HG03521 (cell line): ENCODE measurements at regions not wholly inside any gene's neighbourhood (a gene's known extent, or its start where the extent isn't known, plus 50 kb on each side); places are given as distances from the start of the nearest gene placed in this dataset.

Experiments used
- ATAC-seq: cut with Tn5 transposase; IDR thresholded peaks from one replicate; pipeline ENCODE4 v1.9.1; 2021; ENCODE audit warnings: mild to moderate bottlenecking, moderate library complexity; ENCODE audit not compliant: unreplicated experiment

GRCh38 chr18:61989138-61989537 lies 96.3 kb upstream of the RNF152 start:
- no peak for ATAC-seq

DNA sequence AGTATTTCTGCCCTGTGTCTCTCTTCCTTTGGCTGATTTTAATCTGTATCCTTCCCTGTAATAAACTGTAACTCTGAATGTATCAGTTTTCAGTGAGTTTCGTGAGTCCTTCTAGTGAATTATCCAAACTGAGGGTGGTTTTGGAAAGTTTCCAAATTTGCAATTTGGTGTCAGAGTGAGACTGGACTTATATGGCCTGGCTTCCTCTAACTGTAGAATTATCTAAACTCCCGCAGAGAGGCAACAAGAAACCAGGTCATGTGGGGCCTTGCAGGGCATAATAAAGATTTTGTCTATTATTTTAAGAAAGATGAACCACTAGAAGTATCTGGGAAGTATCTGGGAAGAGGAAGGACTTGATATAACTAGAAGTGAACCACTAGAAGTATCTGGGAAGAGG lies 95.3 kb upstream of the RNF152 start:
- ATAC-seq, result no peak

GRCh38 chr18:61985681-61986080 lies 92.9 kb upstream of the RNF152 start:
- ATAC-seq, result no peak

DNA sequence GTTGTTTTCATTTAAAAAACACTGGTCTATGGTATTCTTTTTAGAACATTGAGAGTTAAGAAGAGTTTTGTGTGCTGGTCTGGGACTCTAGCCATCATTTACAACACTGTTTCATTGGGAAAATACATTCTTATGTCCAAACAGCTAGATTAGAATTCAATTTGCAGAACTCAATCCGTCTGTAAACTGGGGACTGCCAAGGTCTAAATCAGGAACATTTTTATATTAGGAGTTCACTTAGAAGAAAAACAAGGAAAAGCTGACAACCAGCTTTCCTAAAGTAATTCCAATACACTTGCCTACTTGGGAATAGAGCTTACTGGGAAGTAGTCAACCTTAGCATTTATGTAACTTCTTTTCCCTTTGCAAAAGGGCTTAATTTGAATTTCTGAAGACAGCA lies 91.5 kb upstream of the RNF152 start:
- ATAC-seq, result no peak

- ATAC-seq, result no peak
Observed at GRCh38 chr18:61982475-61982874, 89.7 kb upstream of the RNF152 start.

GRCh38 chr18:61980355-61980754 lies 87.5 kb upstream of the RNF152 start:
- ATAC-seq, result no peak

DNA sequence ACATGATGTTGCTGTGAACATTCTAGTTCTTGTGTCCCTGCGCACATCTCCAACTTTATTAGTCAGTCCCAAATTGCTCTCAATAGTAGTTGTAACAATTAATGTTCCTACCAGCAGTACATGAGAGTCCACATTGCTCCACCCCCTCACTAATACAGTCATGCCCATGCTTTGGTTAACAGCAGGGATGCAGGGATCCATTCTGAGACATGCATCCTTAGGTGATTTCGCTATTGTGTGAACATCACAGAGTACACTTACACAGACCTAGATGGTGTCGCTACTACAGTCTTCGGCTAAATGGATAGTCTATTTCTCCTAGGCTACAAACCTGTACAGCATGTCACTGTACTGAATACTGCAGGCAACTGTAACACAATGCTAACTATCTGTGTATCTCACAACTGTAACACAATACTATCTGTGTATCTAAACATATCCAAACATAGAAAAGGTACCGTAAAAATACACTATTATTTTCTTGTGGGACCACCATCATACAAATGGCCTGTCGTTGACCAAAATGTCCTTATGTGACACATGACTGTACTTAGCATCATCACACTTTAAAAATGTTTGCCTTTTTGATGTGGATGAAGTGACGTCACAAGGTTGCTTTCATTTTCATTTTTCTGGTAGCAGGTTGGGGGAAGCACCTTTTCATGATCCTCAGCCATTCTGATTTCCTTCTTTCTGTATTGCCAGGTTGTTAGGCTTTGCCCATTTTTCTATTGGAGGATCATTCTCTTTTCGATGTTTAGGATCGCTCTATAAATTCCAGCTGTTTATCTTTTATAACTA lies 82.9 kb upstream of the RNF152 start:
- peak; percentile 43 for ATAC-seq

GRCh38 chr18:61973273-61974115 lies 80.7 kb upstream of the RNF152 start:
- no peak for ATAC-seq

DNA sequence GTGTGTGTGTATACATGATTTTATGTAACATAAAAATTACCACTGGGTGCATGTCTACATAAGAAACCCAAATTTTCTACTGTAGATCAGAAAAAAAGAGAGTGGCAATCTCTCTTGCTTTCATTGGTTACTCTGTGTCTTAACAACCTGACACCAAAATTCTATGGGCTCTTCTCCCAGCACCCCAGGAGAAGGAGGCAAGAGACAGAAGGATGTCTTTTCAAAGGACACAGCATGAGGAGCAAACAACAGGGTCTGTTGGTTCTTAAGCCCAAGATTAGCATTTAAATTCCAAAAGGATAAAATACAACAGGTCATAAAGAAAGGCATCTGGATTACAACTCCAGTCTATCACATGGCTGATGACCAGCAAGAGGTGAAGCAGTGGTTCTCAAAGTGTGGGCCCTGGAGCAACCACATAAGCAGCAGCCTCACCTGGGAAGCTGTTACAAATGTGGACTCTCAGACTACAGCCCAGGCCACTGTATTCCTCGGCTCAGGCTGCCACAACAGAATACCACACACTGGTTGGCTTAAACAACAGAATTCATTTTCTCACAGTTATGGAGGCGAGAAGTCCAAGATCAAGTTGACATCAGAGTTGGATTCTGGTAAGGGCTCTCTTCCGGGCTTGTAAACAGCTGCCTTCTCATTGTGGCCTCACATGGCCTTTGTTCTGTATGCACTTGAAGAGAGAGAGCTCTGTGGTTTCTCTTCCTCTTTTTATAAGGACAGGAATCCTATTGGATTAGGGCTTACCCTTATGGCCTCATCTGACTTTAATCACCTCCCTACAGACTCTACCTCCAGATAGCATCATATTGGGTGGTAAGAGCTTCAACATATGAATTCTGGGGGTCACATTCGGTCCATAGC lies 79.8 kb upstream of the RNF152 start:
- peak; percentile 80 for ATAC-seq

DNA sequence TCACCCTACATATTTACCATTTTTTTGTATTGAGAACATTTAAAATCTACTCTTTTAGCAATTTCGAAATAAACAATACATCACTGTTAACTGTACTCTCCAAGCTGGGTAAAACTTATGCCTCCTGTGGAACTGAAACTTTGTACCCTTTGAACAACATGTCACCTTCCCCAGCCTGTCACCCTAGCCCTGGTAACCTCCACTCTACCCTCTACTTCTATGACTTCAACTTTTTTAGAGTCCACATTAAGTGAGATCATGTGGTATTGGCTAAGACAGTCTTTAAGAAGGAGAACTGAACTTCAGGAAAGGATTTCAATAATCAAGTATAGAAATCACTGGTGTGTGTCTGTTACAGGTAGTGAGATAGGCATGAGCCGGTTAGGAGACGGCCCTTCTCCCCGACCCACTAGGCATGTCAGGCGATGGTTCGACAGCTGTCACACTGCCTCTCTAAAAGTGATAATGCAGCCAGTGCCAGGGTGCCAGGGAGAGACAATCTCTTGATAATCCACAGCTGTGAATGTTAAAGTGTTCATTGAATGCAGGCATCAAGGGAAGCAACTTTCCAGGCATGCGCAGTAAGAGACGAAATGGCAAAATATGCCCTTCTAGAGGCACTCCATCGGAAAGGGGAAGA lies 74.6 kb upstream of the RNF152 start:
- ATAC-seq, result no peak

DNA sequence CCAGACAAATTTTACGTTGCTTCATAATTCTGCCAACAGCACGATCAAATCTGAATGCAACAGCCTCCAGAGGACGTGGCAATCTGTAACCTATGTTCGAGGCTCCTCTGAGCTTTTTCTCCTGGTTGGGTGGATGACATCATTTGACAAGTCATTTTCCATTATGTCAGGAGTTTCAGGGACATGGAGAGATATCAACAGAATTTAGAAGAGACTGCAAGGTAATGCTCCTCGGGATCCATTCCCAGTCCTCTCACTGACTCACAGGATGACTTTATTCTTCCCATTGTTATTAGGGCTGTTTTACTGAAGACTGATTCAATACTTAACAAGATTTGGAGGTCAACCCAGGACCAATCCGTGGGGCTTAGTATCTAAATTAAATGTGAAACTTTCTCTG lies 72.5 kb upstream of the RNF152 start:
- ATAC-seq, result no peak

DNA sequence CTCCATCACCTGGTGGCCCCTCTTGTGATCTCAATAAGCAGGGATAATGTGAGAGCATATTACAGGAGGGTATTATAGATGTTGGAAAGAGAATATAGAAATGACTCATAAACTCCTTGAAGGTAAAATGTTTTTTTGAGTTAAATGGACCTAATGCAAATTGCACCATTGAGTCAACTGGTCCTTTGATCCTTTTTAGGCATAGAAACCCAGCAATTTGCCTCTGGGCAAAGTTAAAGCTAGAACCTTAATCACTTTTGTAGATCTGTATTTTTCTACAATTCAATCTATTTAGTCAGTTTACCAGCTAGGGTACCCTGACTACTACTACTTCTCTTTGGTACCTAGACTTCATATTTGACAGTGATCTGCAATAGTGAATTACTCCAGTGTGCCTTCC lies 71.8 kb upstream of the RNF152 start:
- ATAC-seq, result no peak

GRCh38 chr18:61963705-61964104 lies 70.9 kb upstream of the RNF152 start:
- no peak for ATAC-seq

GRCh38 chr18:61957801-61958516 lies 65.2 kb upstream of the RNF152 start:
- no peak for ATAC-seq

- ATAC-seq, result peak; percentile 47
Observed at GRCh38 chr18:61955644-61956043, 62.8 kb upstream of the RNF152 start.

- ATAC-seq, result no peak
Observed at GRCh38 chr18:61954096-61954746, 61.4 kb upstream of the RNF152 start.

- no peak for ATAC-seq
Observed at GRCh38 chr18:61953641-61954040, 60.8 kb upstream of the RNF152 start.

DNA sequence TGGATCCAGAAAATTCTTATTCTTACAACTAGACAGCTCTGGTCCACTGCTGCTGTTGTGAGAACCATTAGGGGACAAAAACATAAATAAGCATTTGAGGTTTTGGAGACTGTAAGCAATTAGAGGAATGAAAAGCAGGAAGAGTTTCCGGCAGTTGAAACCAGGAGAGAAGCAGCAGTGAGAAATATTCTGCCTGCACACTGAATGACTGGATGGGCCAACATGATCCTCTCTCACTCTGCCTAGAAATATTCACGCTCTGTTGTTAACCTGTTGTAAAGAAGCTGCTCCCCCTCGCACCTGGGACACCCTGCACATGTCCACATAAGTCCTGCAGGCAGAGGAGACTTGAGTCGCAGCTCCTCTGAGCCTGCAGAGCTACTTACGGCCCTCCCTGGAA lies 60.4 kb upstream of the RNF152 start:
- ATAC-seq, result no peak

DNA sequence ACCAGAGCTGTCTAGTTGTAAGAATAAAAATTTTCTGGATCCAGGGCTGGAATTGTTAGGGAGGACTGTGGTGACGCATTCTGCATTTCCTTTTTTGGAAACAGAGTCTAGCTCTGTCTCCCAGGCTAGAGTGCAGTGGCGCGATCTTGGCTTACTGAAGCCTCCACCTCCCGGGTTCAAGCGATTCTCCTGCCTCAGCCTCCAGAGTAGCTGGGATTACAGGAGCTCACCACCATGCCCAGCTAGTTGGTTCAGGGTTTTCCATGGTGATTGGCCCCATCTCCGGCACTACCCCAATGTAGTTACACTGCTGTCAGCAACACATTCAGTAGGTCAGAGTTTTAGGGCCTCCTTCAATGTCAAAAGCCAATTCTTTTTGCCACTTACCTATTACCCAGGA lies 58.6 kb upstream of the RNF152 start:
- no peak for ATAC-seq

DNA sequence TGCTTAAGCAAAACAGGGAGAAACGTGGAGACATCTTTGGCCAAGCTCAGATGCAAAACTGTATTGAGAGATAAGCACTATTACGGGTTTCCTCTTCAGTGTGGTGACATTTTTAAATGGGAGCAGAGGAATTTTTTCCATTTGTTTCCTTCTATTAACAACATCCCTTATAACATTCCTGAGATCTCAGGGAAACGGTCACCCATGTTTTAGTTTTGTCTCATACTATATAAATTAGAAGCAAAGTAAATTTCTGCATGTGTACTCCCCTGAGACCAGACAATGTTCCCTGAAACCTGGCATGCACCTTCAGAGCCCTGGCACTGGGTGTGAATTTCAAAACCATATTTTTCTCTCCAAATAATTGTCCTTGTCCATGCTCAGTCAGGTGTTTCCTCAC lies 57.6 kb upstream of the RNF152 start:
- ATAC-seq, result no peak
